H9 (cell line): ENCODE measurements at regions not wholly inside any gene's neighbourhood (a gene's known extent, or its start where the extent isn't known, plus 50 kb on each side); places are given as distances from the start of the nearest gene placed in this dataset.
"Not testable (repeated sequence)": the region's sequence is repeated elsewhere in the genome, so short reads cannot be mapped to it uniquely, and the experiment has no call there.

Experiments used
- DNase-seq: peaks from one replicate; pipeline ENCODE4 v3.0.0-alpha.2; 2017
- H2AFZ ChIP-seq: one replicate; pipeline ENCODE4 v1.6.1; 2013; ENCODE audit warnings: mild to moderate bottlenecking, low read length, control low read depth, moderate library complexity
- H2AK5ac ChIP-seq: 2 replicates; pipeline ENCODE4 v1.6.1; 2013; ENCODE audit warnings: low read length, control low read depth, mixed read lengths; ENCODE audit not compliant: insufficient read length
- H2BK120ac ChIP-seq: one replicate; pipeline ENCODE4 v1.6.1; 2013; ENCODE audit warnings: low read depth, mild to moderate bottlenecking, low read length, control low read depth, inconsistent platforms; ENCODE audit not compliant: poor library complexity, severe bottlenecking
- H2BK12ac ChIP-seq: 2 replicates; pipeline ENCODE4 v1.6.1; 2013; ENCODE audit warnings: low read length, control low read depth, mixed read lengths, low read depth; ENCODE audit not compliant: insufficient read length
- H2BK15ac ChIP-seq: 2 replicates; pipeline ENCODE4 v1.6.1; 2013; ENCODE audit warnings: low read depth, low read length, control low read depth
- H2BK20ac ChIP-seq: one replicate; pipeline ENCODE4 v1.6.1; 2013; ENCODE audit warnings: low read depth, mild to moderate bottlenecking, low read length, control low read depth, inconsistent platforms; ENCODE audit not compliant: poor library complexity, severe bottlenecking
- H2BK5ac ChIP-seq: 2 replicates; pipeline ENCODE4 v1.6.1; 2013; ENCODE audit warnings: low read length, control low read depth, mixed read lengths; ENCODE audit not compliant: insufficient read length
- H3K14ac ChIP-seq: 2 replicates; pipeline ENCODE4 v1.6.1; 2013; ENCODE audit warnings: low read length, control low read depth; ENCODE audit not compliant: insufficient read depth
- H3K18ac ChIP-seq: 2 replicates; pipeline ENCODE4 v1.6.1; 2013; ENCODE audit warnings: low read depth, mild to moderate bottlenecking, mixed read lengths, low read length, control low read depth; ENCODE audit not compliant: insufficient read length
- H3K23ac ChIP-seq: 2 replicates; pipeline ENCODE4 v1.6.1; 2013; ENCODE audit warnings: low read length, control low read depth, mixed read lengths, low read depth; ENCODE audit not compliant: insufficient read length
- H3K23me2 ChIP-seq: 2 replicates; pipeline ENCODE4 v1.6.1; 2013; ENCODE audit warnings: low read depth, mild to moderate bottlenecking, mixed read lengths, low read length, control low read depth; ENCODE audit not compliant: insufficient read length, poor library complexity, severe bottlenecking
- H3K27ac ChIP-seq: 2 replicates; pipeline ENCODE4 v1.5.1; 2013; ENCODE audit warnings: low read length, control low read depth, mixed read lengths, low read depth; ENCODE audit not compliant: insufficient read length
- H3K27me3 ChIP-seq: 2 replicates; pipeline ENCODE4 v1.6.1; 2013; ENCODE audit warnings: low read length, control low read depth, inconsistent platforms; ENCODE audit not compliant: insufficient read depth
- H3K4ac ChIP-seq: 2 replicates; pipeline ENCODE4 v1.6.1; 2013; ENCODE audit warnings: low read depth, mild to moderate bottlenecking, control low read depth, inconsistent platforms, low read length, moderate library complexity
- H3K4me1 ChIP-seq: 2 replicates; pipeline ENCODE4 v1.6.1; 2013; ENCODE audit warnings: low read length, control low read depth, inconsistent platforms; ENCODE audit not compliant: insufficient read depth
- H3K4me2 ChIP-seq: 2 replicates; pipeline ENCODE4 v1.6.1; 2013; ENCODE audit warnings: low read length, control low read depth, mixed read lengths; ENCODE audit not compliant: insufficient read length, insufficient read depth
- H3K56ac ChIP-seq: 2 replicates; pipeline ENCODE4 v1.6.1; 2013; ENCODE audit warnings: low read depth, mild to moderate bottlenecking, mixed read lengths, low read length, control low read depth; ENCODE audit not compliant: insufficient read length
- H3K79me1 ChIP-seq: 2 replicates; pipeline ENCODE4 v1.6.1; 2013; ENCODE audit warnings: low read depth, mild to moderate bottlenecking, moderate library complexity, low read length, control low read depth, inconsistent platforms; ENCODE audit not compliant: insufficient read depth, poor library complexity, severe bottlenecking
- H3K79me2 ChIP-seq: 2 replicates; pipeline ENCODE4 v1.6.1; 2013; ENCODE audit warnings: low read length, control low read depth, inconsistent platforms; ENCODE audit not compliant: insufficient read depth
- H3K9ac ChIP-seq: 2 replicates; pipeline ENCODE4 v1.6.1; 2013; ENCODE audit warnings: low read length, control low read depth, mixed read lengths; ENCODE audit not compliant: insufficient read length; ENCODE audit errors: extremely low read depth
- H3K9me3 ChIP-seq: one replicate; pipeline ENCODE4 v1.6.1; 2013; ENCODE audit warnings: low read depth, low read length, inconsistent platforms; ENCODE audit not compliant: control insufficient read depth
- H3T11ph ChIP-seq: one replicate; pipeline ENCODE4 v1.6.1; 2013; ENCODE audit warnings: mild to moderate bottlenecking, low read length, control low read depth, inconsistent platforms
- H4K20me1 ChIP-seq: one replicate; pipeline ENCODE4 v1.6.1; 2013; ENCODE audit not compliant: control insufficient read depth, insufficient read length, insufficient read depth
- H4K5ac ChIP-seq: 2 replicates; pipeline ENCODE4 v1.6.1; 2013; ENCODE audit warnings: low read depth, mild to moderate bottlenecking, mixed read lengths, low read length, control low read depth; ENCODE audit not compliant: insufficient read length
- H4K8ac ChIP-seq: replicated peaks from 2 replicates; pipeline ENCODE4 v1.6.1; 2013; ENCODE audit warnings: low read length, control low read depth, mixed read lengths, low read depth; ENCODE audit not compliant: insufficient read length
- H4K91ac ChIP-seq: 2 replicates; pipeline ENCODE4 v1.6.1; 2013; ENCODE audit warnings: low read depth, mild to moderate bottlenecking, moderate library complexity, mixed read lengths, low read length, control low read depth; ENCODE audit not compliant: insufficient read length
- H3K27ac Mint-ChIP-seq, 3 experiments: 2 replicates in 2 of 3; 3 replicates in 1 of 3; pipeline ENCODE4 v1.8.0; 2020 to 2021; ENCODE audit warnings: mixed read lengths in 3 of 3, mild to moderate bottlenecking in 1 of 3, moderate library complexity in 1 of 3
- H3K27me3 Mint-ChIP-seq: 2 replicates; pipeline ENCODE4 v1.8.0; 2021; ENCODE audit warnings: low read depth, mild to moderate bottlenecking, moderate library complexity, mixed read lengths
- H3K36me3 Mint-ChIP-seq, 3 experiments: 2 replicates in 2 of 3; 3 replicates in 1 of 3; pipeline ENCODE4 v1.8.0; 2020 to 2021; ENCODE audit warnings: low read depth in 3 of 3, mixed read lengths in 3 of 3; ENCODE audit not compliant: insufficient read depth in 1 of 3
- H3K4me1 Mint-ChIP-seq, 2 experiments: 2 replicates each; pipeline ENCODE4 v1.8.0; 2020; ENCODE audit warnings: mixed read lengths in 2 of 2
- H3K4me3 Mint-ChIP-seq, 2 experiments: 2 replicates in 1 of 2; 3 replicates in 1 of 2; pipeline ENCODE4 v1.8.0; 2020 to 2021; ENCODE audit warnings: mild to moderate bottlenecking in 2 of 2, mixed read lengths in 2 of 2, moderate library complexity in 1 of 2
- H3K9me3 Mint-ChIP-seq, 2 experiments: 2 replicates in 1 of 2; 3 replicates in 1 of 2; pipeline ENCODE4 v1.8.0; 2020; ENCODE audit warnings: mild to moderate bottlenecking in 2 of 2, mixed read lengths in 2 of 2, moderate library complexity in 1 of 2
- CTCF ChIP-seq: fragments of 200-600 bp; sonication (generic); conservative IDR thresholded peaks from 3 replicates; pipeline ENCODE4 v1.8.0; 2021; ENCODE audit warnings: antibody characterized with exemption, mild to moderate bottlenecking
- WGBS: extraction: QIAGEN DNeasy Blood & Tissue Kit; methylation state at CpG from one replicate; pipeline ENCODE4 v1.1.7; 2013; ENCODE audit warnings: missing lambda C conversion rate, low lambda C conversion rate, mixed read lengths; ENCODE audit not compliant: insufficient read length; ENCODE audit errors: extremely low coverage; 5-methylcytosine and 5-hydroxymethylcytosine counted together

- Histone ChIP-seq H3K56ac (no peak overlapping the region), H4K91ac (no peak overlapping the region), H3K23ac (no peak overlapping the region), H4K8ac (no peak overlapping the region), H3K4me2 (no peak overlapping the region), H2AFZ (no peak overlapping the region), H3K4ac (no peak overlapping the region), H3K23me2 (no peaks in the 10 kb centered on the region), H2BK5ac (no peak overlapping the region), H3K14ac (no peak overlapping the region), H2BK20ac (no peak overlapping the region), H3K27me3 (no peaks in the 10 kb centered on the region), H3K79me1 (no peaks in the 10 kb centered on the region), H2BK120ac (no peak overlapping the region), H2BK15ac (no peak overlapping the region), H3K18ac (no peak overlapping the region), H2AK5ac (no peak overlapping the region), H3T11ph (no peak overlapping the region), H3K4me1 (no peaks in the 10 kb centered on the region), H4K20me1 (no peaks in the 10 kb centered on the region), H3K27ac (no peak overlapping the region), H2BK12ac (no peak overlapping the region), H3K9me3 (no peaks in the 10 kb centered on the region), H3K9ac (no peak overlapping the region), H3K79me2 (no peaks in the 10 kb centered on the region), H4K5ac (no peak overlapping the region)
- Mint-ChIP-seq H3K27ac (no peak overlapping the region), H3K4me1 (no peaks in the 10 kb centered on the region), H3K9me3 (peaks cover 4 to 6% of the 10 kb centered on the region in 2 experiments; a peak in 4 of 5 replicates), H3K27me3 (peaks cover 28% of the 10 kb centered on the region), H3K36me3 (peaks cover 0 to 3% (median 1%) of the 10 kb centered on the region in 3 experiments; a peak in 4 of 7 replicates), H3K4me3 (no peak overlapping the region)
- DNase-seq: peak; percentile 23
- TF ChIP-seq CTCF: 0 out of 3 replicates have a peak, but pooled peaks have one; percentile 11
- WGBS: no CpG with 5 or more reads among the region's 5 CpGs
Observed at GRCh38 chr15:84400820-84401219, 165.2 kb downstream of the GOLGA6L4 start.

- peak; percentile 5 for DNase-seq
- not testable (repeated sequence) for H3K23me2 ChIP-seq, H3K4me1 Mint-ChIP-seq, H3K4ac ChIP-seq, H3K9ac ChIP-seq, H3K56ac ChIP-seq, H3K27me3 ChIP-seq, H3K4me3 Mint-ChIP-seq, H2BK12ac ChIP-seq, H3K79me2 ChIP-seq, H2AK5ac ChIP-seq, H2BK5ac ChIP-seq, H3K18ac ChIP-seq, H4K20me1 ChIP-seq, H3K14ac ChIP-seq, H3K27ac Mint-ChIP-seq, H2BK15ac ChIP-seq, H2AFZ ChIP-seq, H3K36me3 Mint-ChIP-seq, H2BK20ac ChIP-seq, H3K4me2 ChIP-seq, H3K79me1 ChIP-seq, H3K9me3 Mint-ChIP-seq, H3K27ac ChIP-seq, H3K23ac ChIP-seq, H3K9me3 ChIP-seq, H2BK120ac ChIP-seq, H3K4me1 ChIP-seq, H4K8ac ChIP-seq, H4K5ac ChIP-seq, H3T11ph ChIP-seq, H4K91ac ChIP-seq
- WGBS: no CpG with 5 or more reads among the region's 5 CpGs
- H3K27me3 Mint-ChIP-seq: peaks cover 28% of the 10 kb centered on the region
Observed at GRCh38 chr15:84401461-84401860, 165.9 kb downstream of the GOLGA6L4 start.
